ENCODE measurements at regions not wholly inside any gene's neighbourhood (a gene's known extent, or its start where the extent isn't known, plus 50 kb on each side); places are given as distances from the start of the nearest gene placed in this dataset.

DNA sequence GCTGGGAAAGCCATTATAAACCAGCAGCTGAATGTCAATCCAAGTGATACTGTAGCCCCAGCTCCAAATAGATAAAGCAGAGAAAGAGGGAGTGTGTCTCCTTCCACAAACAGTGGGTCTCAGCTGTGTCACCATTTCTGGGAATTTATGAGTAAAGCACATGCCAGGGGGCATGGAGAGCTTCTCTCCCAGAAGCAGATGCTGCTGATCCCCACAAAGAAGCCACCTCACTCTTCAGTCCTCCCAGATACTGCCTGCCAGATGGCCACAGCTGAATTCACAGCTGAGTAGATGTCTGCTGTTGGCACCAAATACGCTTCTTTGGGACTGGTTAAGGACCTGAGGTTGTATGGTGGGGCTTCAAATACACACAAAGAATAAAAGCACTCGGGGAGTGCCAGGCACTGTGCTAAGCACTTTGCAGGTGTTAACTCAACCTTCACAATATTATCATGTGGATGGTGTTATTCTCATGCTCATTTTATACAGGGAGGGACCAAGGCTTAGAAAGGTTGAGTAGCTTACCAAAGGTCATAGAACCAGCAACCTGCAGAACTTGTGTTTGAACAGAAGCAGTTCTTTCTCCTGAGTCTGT, 298.3 kb downstream of the CDH11 start:
- DNase-seq: no peak

DNA sequence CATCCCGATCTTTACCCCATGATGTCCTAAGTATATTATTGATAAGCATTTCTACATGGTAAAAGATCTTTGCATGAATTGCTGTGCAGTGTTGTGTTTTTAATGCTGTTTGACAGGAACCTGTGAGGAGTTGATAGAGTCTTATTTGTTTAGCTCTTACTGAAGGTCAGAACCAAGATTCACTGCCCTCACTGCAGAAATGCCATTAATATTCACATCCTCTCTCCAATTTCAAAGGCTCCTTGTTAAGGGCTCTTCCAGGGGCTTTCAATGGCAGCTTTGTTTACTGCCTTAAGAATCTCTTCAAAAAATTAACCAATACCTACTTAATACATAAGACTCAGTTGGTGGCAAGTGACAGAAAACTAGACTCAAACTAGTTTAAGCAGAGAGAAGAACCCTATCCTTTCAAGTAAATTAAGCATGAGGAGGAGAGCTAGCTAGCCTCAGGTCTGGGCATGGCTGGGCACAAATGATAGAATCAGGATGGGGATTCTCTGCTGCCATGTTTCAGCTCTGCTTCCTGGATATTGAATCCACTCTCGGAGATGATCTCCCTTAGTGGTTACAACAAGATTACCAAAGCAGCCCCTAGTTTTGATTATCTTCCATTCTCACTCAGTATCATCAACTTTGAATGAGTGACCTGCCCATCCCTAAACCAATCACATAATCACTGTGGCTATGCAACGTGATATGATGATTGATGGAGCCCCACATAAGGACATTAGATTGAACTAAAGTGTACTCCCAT, 311.8 kb downstream of the CDH11 start:
- no peak for DNase-seq

DNA sequence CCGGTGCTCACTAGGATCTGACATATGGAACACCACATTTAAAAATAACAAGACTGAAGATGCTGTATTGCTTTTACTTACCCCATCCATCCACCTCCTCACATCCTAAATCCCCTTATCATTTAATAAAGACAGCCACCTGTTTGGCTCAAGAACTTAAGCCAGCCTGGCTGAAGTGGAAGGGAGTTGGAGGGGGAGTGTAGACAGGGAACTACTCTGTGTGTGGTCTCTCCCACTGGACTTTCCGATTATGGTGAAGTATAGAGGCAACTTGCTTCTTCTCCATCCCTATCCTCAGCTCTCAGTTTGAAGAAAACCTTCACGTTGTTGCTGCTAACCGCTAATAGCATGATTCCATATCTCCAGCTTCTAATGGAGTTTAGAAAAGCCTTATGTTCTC, 313.4 kb downstream of the CDH11 start:
- no peak for DNase-seq

DNA sequence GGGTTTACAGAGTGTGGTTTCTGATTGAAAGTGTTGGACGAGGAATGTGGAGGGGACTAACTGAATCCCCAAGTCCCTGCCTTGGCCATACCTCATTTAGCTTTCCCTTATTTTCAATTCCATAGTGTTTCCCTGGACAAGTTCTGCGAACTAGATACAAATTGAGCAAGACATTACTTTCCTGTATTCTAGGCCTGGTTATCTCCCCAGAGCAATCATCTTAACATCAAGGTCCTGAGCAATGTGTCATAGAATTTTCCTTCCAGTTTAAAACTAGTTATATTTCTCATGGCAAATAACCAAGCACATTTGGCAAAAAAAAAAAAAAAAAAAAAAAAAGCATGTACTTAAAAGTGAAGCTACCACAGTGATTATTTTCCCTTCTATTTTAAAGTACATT, 330.1 kb downstream of the CDH11 start:
- DNase-seq: no peak

DNA sequence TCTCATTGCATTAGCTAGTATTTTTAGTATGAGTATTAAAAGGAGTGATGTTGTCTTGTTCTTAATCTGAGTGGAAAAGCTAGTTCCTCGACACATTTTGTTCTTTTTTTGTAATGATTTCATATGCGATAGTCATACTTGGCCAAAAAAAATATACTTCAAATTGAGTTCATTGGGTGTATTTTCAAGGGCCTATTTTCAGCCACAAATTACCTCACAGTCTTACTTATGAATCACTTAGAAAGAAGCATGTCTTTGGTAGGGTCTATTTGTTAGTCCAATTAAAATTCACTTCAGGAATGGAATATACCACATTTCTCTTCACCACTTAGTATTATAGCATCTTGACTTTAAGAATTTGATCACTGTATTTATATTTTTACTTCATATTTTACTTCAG, 337.2 kb downstream of the CDH11 start:
- no peak for DNase-seq

DNA sequence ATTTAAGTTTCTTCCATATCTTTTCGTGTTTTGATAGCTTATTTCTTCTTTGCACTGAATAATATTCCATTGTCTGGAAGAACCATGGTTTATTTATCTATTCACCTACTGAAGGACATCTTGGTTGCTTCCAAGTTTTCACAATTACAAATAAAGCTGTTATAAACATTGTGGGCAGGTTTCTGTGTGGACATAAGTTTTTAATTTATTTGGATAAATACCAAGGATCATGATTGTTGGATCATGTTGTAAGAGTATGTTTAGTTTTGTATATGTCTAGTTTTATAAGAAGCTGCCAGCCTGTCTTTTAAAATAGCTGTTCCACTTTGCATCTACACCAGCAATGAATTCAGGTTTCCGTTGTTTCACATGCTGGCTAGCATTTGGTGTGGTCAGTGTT, 339.4 kb downstream of the CDH11 start:
- no peak for DNase-seq

DNA sequence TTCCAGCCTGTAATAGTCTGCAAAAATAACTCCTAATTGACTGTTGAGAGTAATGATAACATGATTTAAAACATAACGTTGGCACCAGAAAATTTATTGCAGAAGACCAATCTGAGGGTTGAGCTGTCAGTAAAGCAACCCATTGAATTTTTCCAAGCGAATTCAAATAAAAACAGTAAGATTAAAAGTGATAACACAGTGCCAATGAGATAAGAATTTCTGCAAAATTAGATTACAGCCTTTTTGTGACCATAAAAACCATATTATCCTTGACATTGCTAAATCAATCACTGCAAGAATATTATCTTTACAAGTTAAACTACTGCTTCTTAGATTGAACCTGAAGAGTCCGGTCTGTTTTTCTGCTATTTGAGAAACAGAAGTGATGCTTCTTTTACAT, 341.4 kb downstream of the CDH11 start:
- no peak for DNase-seq

DNA sequence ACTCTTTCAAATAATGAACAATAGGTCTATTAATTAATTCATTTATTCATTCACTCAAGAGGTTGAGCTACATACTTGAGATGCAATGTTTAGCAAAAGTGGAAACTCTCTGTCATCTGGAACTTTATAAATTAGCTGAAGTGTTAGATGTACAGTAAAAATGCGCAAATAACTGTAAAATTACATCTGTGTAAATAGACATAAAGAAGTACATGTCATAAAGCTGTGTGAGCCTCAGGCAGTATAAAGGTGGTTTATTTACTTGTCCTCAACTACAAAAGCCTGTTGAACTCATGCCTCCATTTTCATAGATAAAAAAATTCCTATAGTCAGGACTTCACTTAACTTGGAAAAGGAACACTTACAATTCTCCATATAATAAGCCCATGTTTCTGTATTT, 343.1 kb downstream of the CDH11 start:
- DNase-seq: no peak

DNA sequence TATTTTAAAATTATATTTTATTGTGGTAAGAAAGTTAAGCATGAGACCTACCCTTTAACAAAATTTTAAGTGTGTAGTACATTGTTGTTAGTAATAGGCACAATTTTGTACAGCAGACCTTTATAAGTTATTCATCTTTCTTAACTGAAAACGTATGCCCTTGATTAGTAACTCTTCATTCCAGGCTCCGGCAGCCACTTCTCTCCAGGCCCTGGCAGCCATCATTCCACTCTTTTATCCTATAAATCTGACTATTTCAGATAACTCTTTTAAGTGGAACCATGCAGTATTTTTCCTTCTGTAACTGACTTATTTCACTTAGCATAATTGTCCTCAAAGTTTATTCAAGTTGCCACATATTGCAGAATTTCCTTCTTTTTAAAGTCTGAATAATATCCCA, 348.2 kb downstream of the CDH11 start:
- DNase-seq: no peak

DNA sequence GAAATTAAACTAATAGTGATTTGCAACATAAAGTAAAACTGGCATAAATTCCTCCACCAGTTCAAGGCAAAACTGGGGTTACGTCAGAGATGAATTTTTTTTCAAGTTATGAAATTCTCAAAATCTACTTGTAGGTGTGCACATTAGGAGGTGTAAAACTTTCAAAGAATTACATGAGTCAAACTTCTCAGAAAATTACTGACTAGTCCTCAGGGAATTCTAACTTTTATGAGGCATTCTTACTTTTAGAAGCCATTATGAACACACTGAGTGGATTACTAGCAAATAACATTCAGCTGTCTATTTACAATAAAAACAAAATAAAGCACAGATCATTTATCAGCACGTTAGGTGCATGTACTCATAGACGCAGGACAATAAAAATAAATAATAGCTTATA, 348.7 kb downstream of the CDH11 start:
- DNase-seq: no peak

DNA sequence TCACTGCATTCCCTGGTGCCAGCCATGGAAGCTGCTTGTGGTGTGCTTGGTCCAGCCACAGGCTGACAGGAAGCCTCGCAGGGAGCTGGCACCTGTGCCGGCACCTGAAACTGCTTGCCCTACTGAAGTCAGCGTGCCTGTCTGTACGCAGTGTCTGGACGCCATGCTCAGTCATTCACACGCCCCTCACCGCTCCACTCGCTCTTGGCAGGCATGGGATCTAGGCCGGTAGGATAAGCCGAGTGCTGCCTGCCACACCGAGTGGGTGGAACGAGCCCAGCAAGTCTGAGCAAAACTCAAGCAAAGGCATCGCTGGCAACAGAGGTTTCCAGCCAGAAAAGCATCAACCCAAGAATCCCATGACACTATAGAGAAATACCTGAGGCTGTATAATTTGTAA, 350.6 kb downstream of the CDH11 start:
- DNase-seq: no peak

DNA sequence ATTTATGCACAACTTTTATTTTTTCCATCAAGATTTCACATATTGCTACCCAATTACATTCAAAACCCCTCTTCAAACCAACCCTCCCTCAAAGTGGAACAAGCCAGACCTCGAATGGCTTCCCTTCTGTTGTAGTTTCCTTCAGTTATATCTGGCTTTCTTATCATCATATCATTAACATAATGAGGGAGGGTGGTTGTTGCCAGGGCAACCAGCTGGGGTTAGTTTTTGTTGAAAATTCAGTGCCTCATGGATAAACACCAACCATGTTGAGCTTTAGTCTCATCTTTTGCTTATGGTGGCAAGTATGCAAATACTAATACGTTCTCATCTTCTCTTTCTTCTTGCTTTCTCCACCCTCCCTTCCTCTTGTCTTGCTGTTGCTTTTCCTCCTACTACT, 359.7 kb downstream of the CDH11 start:
- DNase-seq: no peak

DNA sequence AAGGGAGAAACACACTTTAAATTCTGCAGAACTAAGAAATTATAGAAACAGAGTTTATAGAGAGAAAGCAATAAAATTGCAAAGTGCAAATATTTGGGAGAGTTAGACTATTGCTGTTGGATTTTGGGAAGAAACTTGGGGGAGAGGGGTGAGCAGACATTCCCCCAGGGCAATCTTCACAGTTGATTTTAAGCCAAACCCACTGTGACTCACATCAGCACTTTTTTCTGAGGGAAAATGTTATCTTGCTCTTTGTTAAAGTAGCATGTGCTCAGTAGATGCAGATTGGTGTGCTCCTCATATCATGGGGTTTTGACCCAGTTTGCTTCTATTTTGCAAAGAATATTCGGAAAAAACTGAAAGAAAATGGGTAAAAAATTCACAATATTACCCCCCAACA, 367.6 kb downstream of the CDH11 start:
- DNase-seq: no peak

DNA sequence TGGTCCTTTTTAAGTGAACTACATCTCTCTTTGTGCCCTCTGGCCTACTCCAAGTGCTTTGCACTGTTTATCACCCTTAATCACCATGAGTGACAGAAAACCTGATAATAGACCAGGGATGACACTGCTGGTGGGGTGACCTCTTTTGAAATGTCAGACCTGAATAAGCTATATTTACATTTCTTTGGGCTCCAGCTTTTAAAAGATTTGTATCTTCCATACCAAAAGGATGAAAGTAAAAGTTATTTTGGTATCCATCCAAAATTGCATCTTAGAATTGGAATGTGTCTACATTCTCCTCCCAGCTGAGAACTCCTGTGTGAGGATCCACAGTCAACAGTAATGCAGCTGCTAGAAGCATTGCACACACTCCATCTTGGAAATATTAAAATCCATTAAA, 370.0 kb downstream of the CDH11 start:
- DNase-seq: no peak

DNA sequence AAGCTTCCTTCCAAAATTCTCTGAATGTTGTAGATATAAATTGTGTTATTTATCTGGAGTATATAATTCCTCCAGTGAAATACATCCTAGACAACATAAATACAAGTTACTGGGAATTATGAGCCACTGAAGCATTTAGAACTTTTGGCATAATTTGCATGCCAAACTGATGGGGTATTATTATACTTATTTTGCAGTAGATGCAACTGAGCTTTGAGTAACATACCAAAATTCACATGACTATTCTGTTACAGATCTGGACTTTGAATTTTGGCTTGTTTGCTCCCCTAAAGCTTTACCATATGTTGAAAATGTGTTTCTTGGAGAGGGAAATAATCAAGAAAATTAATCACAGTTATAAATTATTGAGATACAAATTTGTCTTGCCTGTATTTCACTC, 372.5 kb downstream of the CDH11 start:
- no peak for DNase-seq

DNA sequence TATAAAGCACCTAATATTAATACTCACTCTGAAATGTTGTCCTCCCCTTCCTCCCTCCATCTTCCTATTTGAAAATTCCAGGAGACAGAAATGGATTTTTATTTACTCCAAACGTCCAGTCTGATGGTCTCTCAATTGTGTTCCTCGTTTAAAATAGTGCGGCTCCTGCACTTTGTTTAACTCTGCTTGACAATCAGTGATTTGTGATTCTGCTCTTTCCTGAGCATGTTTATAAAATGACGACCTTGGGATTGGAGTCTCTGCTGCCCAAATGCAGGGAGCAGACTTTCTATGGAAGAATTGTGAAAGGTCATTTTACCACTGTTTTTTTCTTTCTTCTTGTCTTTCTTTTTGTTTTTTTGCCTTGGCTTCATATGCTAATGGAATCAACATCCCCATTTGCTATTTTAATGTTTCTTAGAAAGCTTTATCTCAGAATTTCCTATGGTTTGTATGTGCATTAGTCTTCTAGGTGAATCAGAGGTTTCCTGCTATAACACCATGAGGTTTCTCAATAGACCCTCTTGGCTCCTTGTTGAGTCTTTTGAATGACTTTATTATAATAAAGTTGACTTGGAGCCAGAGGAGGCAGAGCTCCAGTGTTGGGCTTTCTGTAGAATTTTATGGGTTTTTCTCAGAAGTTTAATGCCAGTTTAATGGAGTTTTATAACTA, 376.5 kb downstream of the CDH11 start:
- no peak for DNase-seq

DNA sequence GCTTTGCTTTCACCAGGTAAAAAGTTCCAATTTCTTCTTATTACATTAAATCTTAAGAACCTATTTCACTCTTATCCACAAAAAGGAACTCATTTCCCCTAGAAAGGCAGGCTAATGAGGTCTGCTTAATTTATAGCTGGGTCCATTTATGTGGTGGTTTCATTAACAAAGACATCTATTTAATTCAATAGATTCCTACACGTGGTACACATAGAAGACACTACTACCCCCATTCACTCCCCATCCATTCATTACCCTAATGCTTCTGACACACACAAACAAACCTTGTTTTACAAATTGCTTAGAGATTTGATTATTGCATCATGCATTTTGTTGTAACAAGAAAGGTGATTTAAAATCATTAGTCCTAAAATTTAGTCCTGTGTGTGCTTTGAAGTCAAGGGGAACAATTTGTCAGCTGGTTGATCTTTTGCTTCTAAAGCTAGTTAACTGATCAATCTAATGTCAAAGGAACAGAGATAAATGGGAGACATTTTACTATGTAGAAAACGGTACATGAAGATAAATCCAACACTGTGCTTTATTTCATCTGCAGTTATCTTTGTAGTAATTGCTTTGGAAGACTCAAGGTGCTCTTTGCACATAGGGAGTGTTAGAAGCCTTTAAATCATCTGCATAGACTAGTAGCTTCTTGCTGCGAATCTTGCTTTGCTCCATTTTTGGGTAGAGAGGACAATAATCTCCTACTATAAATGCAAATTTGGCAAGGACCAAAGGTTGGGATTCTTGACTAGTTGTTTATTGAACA, 379.2 kb downstream of the CDH11 start:
- no peak for DNase-seq

DNA sequence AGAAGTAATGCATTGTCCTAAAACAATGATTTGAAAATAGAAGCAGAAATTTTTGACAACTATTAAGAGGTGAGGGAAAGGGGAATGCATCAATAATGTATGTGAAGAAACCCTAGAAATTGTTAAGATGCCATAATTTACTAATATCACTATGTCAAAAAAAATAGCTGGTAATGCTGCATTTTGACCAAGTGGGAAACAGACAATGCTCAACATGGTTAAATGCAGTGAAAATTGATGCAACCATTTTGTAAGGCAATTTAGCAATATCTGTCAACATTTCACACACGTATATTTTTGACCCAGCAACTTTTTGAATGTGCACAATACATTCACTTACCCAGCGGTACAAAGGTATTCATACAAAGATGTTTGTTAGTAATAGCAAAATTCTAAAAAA, 381.6 kb downstream of the CDH11 start:
- DNase-seq: no peak

DNA sequence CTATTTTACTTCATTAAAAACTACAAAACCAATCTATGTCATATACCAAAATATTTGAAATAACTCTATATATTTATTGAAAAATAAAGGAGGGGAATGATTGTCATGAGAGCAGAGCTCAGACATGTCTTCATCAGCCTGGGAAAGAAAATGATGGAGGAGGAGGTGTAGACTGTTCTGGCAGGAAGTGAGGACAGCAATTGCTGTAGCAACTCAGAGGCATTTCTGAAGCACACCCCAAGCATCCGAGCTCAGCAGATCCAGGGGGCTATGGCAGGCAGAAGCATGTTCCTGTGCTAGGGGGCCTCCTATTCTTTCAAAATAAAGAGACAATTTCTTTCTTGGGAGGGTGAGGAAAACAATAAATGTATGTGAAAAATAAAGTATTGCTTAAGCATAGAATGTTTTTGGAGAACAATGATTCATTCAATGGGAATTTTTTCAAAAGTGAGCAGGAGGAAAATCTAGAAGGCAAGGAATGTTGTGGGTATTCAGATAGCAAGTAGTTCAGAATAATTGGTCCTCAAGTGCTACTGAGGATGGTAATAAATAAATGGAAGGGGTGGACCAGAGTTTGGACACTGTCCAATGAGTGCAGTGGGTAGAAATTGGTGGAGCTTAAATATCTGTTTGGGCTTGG, 383.4 kb downstream of the CDH11 start:
- DNase-seq: no peak

DNA sequence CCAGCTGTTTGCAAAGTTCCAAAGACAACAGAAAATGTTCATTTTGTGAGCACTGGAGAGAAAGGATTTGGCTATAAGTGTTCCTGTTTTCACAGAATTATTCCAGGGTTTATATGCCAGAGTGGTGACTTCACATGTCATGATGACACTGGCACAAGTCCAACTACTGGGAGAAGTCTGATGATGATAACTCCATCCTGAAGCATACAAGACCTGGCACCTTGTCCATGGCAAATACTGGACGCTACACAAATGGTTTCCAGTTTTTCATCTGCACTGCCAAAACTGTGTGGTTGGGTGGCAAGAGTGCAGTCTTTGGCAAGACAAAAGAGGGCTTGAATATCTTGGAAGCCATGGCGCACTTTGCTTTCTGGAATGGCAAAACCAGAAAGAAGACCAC, 385.0 kb downstream of the CDH11 start:
- no peak for DNase-seq

DNA sequence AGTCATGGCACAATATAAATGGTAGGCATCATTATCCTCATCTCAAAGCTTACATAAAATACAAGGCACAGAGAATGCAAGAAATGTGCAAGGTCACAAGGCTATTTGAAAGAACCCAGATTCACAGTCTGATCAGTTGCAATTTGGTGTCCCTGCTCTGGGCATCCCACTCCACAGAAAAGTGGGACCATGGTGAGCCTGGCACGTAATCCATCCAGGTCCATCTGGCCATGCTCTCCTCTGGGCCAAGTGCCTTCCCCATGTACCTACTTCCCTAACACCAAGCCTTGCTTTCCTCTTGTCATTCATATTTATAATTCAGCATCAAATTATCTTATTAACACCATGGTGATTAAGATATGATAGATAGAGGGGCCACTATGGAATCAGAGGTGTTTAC, 390.0 kb downstream of the CDH11 start:
- no peak for DNase-seq

DNA sequence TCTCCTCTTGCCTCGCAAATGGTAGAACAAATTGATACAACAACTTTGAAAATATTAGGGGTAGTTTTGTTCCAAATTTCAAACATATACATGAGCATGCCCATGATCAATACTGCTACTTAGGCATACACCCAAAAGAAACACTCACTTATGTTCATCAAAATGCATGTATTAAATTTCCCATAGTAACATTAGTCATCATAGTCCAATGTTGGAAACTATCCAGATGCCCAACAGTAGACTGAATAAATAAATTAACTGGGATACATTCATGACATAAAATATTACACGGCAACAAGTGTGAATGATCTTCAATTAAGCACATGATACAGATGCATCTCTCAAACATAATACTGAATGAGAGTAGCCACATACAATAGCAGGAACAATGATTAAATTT, 391.6 kb downstream of the CDH11 start:
- no peak for DNase-seq

DNA sequence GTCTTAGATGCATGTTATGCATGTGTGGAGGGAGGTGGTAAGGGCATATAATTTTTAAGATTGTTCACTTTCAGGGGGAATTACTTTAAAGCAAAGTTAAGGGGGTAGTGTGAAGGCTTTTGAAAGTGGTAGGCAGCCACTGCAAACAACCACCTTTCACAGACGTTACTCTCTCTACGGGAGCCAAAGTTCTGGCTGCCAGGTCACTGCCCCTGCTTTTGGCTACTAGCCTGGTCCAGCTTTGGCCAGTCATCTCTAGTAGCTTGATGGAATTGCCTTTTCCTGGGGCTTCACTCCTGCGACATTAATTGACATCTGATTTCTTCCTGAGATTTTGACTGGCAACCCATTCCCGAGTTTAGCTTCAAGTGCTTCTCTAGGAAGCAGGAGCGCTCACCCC, 397.5 kb downstream of the CDH11 start:
- no peak for DNase-seq
